H9 (cell line): ENCODE measurements at regions not wholly inside any gene's neighbourhood (a gene's known extent, or its start where the extent isn't known, plus 50 kb on each side); places are given as distances from the start of the nearest gene placed in this dataset.

Experiments used
- DNase-seq: peaks from one replicate; pipeline ENCODE4 v3.0.0-alpha.2; 2017
- H2AFZ ChIP-seq: one replicate; pipeline ENCODE4 v1.6.1; 2013; ENCODE audit warnings: mild to moderate bottlenecking, low read length, control low read depth, moderate library complexity
- H2AK5ac ChIP-seq: 2 replicates; pipeline ENCODE4 v1.6.1; 2013; ENCODE audit warnings: low read length, control low read depth, mixed read lengths; ENCODE audit not compliant: insufficient read length
- H2BK120ac ChIP-seq: one replicate; pipeline ENCODE4 v1.6.1; 2013; ENCODE audit warnings: low read depth, mild to moderate bottlenecking, low read length, control low read depth, inconsistent platforms; ENCODE audit not compliant: poor library complexity, severe bottlenecking
- H2BK12ac ChIP-seq: 2 replicates; pipeline ENCODE4 v1.6.1; 2013; ENCODE audit warnings: low read length, control low read depth, mixed read lengths, low read depth; ENCODE audit not compliant: insufficient read length
- H2BK15ac ChIP-seq: 2 replicates; pipeline ENCODE4 v1.6.1; 2013; ENCODE audit warnings: low read depth, low read length, control low read depth
- H2BK20ac ChIP-seq: one replicate; pipeline ENCODE4 v1.6.1; 2013; ENCODE audit warnings: low read depth, mild to moderate bottlenecking, low read length, control low read depth, inconsistent platforms; ENCODE audit not compliant: poor library complexity, severe bottlenecking
- H2BK5ac ChIP-seq: 2 replicates; pipeline ENCODE4 v1.6.1; 2013; ENCODE audit warnings: low read length, control low read depth, mixed read lengths; ENCODE audit not compliant: insufficient read length
- H3K14ac ChIP-seq: 2 replicates; pipeline ENCODE4 v1.6.1; 2013; ENCODE audit warnings: low read length, control low read depth; ENCODE audit not compliant: insufficient read depth
- H3K18ac ChIP-seq: 2 replicates; pipeline ENCODE4 v1.6.1; 2013; ENCODE audit warnings: low read depth, mild to moderate bottlenecking, mixed read lengths, low read length, control low read depth; ENCODE audit not compliant: insufficient read length
- H3K23ac ChIP-seq: 2 replicates; pipeline ENCODE4 v1.6.1; 2013; ENCODE audit warnings: low read length, control low read depth, mixed read lengths, low read depth; ENCODE audit not compliant: insufficient read length
- H3K23me2 ChIP-seq: 2 replicates; pipeline ENCODE4 v1.6.1; 2013; ENCODE audit warnings: low read depth, mild to moderate bottlenecking, mixed read lengths, low read length, control low read depth; ENCODE audit not compliant: insufficient read length, poor library complexity, severe bottlenecking
- H3K27ac ChIP-seq: 2 replicates; pipeline ENCODE4 v1.5.1; 2013; ENCODE audit warnings: low read length, control low read depth, mixed read lengths, low read depth; ENCODE audit not compliant: insufficient read length
- H3K27me3 ChIP-seq: 2 replicates; pipeline ENCODE4 v1.6.1; 2013; ENCODE audit warnings: low read length, control low read depth, inconsistent platforms; ENCODE audit not compliant: insufficient read depth
- H3K4ac ChIP-seq: 2 replicates; pipeline ENCODE4 v1.6.1; 2013; ENCODE audit warnings: low read depth, mild to moderate bottlenecking, control low read depth, inconsistent platforms, low read length, moderate library complexity
- H3K4me1 ChIP-seq: 2 replicates; pipeline ENCODE4 v1.6.1; 2013; ENCODE audit warnings: low read length, control low read depth, inconsistent platforms; ENCODE audit not compliant: insufficient read depth
- H3K4me2 ChIP-seq: 2 replicates; pipeline ENCODE4 v1.6.1; 2013; ENCODE audit warnings: low read length, control low read depth, mixed read lengths; ENCODE audit not compliant: insufficient read length, insufficient read depth
- H3K56ac ChIP-seq: 2 replicates; pipeline ENCODE4 v1.6.1; 2013; ENCODE audit warnings: low read depth, mild to moderate bottlenecking, mixed read lengths, low read length, control low read depth; ENCODE audit not compliant: insufficient read length
- H3K79me1 ChIP-seq: 2 replicates; pipeline ENCODE4 v1.6.1; 2013; ENCODE audit warnings: low read depth, mild to moderate bottlenecking, moderate library complexity, low read length, control low read depth, inconsistent platforms; ENCODE audit not compliant: insufficient read depth, poor library complexity, severe bottlenecking
- H3K79me2 ChIP-seq: 2 replicates; pipeline ENCODE4 v1.6.1; 2013; ENCODE audit warnings: low read length, control low read depth, inconsistent platforms; ENCODE audit not compliant: insufficient read depth
- H3K9ac ChIP-seq: 2 replicates; pipeline ENCODE4 v1.6.1; 2013; ENCODE audit warnings: low read length, control low read depth, mixed read lengths; ENCODE audit not compliant: insufficient read length; ENCODE audit errors: extremely low read depth
- H3K9me3 ChIP-seq: one replicate; pipeline ENCODE4 v1.6.1; 2013; ENCODE audit warnings: low read depth, low read length, inconsistent platforms; ENCODE audit not compliant: control insufficient read depth
- H3T11ph ChIP-seq: one replicate; pipeline ENCODE4 v1.6.1; 2013; ENCODE audit warnings: mild to moderate bottlenecking, low read length, control low read depth, inconsistent platforms
- H4K20me1 ChIP-seq: one replicate; pipeline ENCODE4 v1.6.1; 2013; ENCODE audit not compliant: control insufficient read depth, insufficient read length, insufficient read depth
- H4K5ac ChIP-seq: 2 replicates; pipeline ENCODE4 v1.6.1; 2013; ENCODE audit warnings: low read depth, mild to moderate bottlenecking, mixed read lengths, low read length, control low read depth; ENCODE audit not compliant: insufficient read length
- H4K8ac ChIP-seq: replicated peaks from 2 replicates; pipeline ENCODE4 v1.6.1; 2013; ENCODE audit warnings: low read length, control low read depth, mixed read lengths, low read depth; ENCODE audit not compliant: insufficient read length
- H4K91ac ChIP-seq: 2 replicates; pipeline ENCODE4 v1.6.1; 2013; ENCODE audit warnings: low read depth, mild to moderate bottlenecking, moderate library complexity, mixed read lengths, low read length, control low read depth; ENCODE audit not compliant: insufficient read length
- H3K27ac Mint-ChIP-seq, 3 experiments: 2 replicates in 2 of 3; 3 replicates in 1 of 3; pipeline ENCODE4 v1.8.0; 2020 to 2021; ENCODE audit warnings: mixed read lengths in 3 of 3, mild to moderate bottlenecking in 1 of 3, moderate library complexity in 1 of 3
- H3K27me3 Mint-ChIP-seq: 2 replicates; pipeline ENCODE4 v1.8.0; 2021; ENCODE audit warnings: low read depth, mild to moderate bottlenecking, moderate library complexity, mixed read lengths
- H3K36me3 Mint-ChIP-seq, 3 experiments: 2 replicates in 2 of 3; 3 replicates in 1 of 3; pipeline ENCODE4 v1.8.0; 2020 to 2021; ENCODE audit warnings: low read depth in 3 of 3, mixed read lengths in 3 of 3; ENCODE audit not compliant: insufficient read depth in 1 of 3
- H3K4me1 Mint-ChIP-seq, 2 experiments: 2 replicates each; pipeline ENCODE4 v1.8.0; 2020; ENCODE audit warnings: mixed read lengths in 2 of 2
- H3K4me3 Mint-ChIP-seq, 2 experiments: 2 replicates in 1 of 2; 3 replicates in 1 of 2; pipeline ENCODE4 v1.8.0; 2020 to 2021; ENCODE audit warnings: mild to moderate bottlenecking in 2 of 2, mixed read lengths in 2 of 2, moderate library complexity in 1 of 2
- H3K9me3 Mint-ChIP-seq, 2 experiments: 2 replicates in 1 of 2; 3 replicates in 1 of 2; pipeline ENCODE4 v1.8.0; 2020; ENCODE audit warnings: mild to moderate bottlenecking in 2 of 2, mixed read lengths in 2 of 2, moderate library complexity in 1 of 2
- CTCF ChIP-seq: fragments of 200-600 bp; sonication (generic); conservative IDR thresholded peaks from 3 replicates; pipeline ENCODE4 v1.8.0; 2021; ENCODE audit warnings: antibody characterized with exemption, mild to moderate bottlenecking
- whole genome bisulfite sequencing: extraction: QIAGEN DNeasy Blood & Tissue Kit; methylation state at CpG from one replicate; pipeline ENCODE4 v1.1.7; 2013; ENCODE audit warnings: missing lambda C conversion rate, low lambda C conversion rate, mixed read lengths; ENCODE audit not compliant: insufficient read length; ENCODE audit errors: extremely low coverage; 5-methylcytosine and 5-hydroxymethylcytosine counted together

GRCh38 chr3:76293856-76294255 lies 508.5 kb upstream of the ZNF717 start:
- no peaks in the 10 kb centered on the region; a peak in 1 of 7 replicates for H3K36me3 Mint-ChIP-seq
- no peak overlapping the region for H2BK15ac ChIP-seq
- no peak overlapping the region for H3K14ac ChIP-seq
- H3K23me2 ChIP-seq, result no peaks in the 10 kb centered on the region
- no peak overlapping the region for H2BK20ac ChIP-seq
- H3T11ph ChIP-seq, result no peak overlapping the region
- H4K8ac ChIP-seq, result no peak overlapping the region
- H3K27me3 Mint-ChIP-seq, result no peaks in the 10 kb centered on the region
- DNase-seq, result no peak
- H3K9ac ChIP-seq, result no peak overlapping the region
- no peak overlapping the region for H3K18ac ChIP-seq
- no peak overlapping the region for H3K56ac ChIP-seq
- H3K4me1 ChIP-seq, result no peaks in the 10 kb centered on the region
- H3K79me2 ChIP-seq, result no peaks in the 10 kb centered on the region
- H2BK120ac ChIP-seq, result no peak overlapping the region
- no peak overlapping the region for H3K23ac ChIP-seq
- no peak for TF ChIP-seq CTCF
- H3K4me2 ChIP-seq, result no peak overlapping the region
- no peaks in the 10 kb centered on the region for H4K20me1 ChIP-seq
- H2BK12ac ChIP-seq, result no peak overlapping the region
- H3K4me1 Mint-ChIP-seq, result peaks cover 0 to 7% of the 10 kb centered on the region in 2 experiments; a peak in 2 of 4 replicates
- no CpG with 5 or more reads among the region's 9 CpGs for WGBS
- H2AFZ ChIP-seq, result no peak overlapping the region
- H4K91ac ChIP-seq, result no peak overlapping the region
- H4K5ac ChIP-seq, result no peak overlapping the region
- H3K4ac ChIP-seq, result no peak overlapping the region
- no peak overlapping the region for H3K27ac ChIP-seq
- no peaks in the 10 kb centered on the region for H3K9me3 ChIP-seq
- no peak overlapping the region for H2AK5ac ChIP-seq
- H3K27ac Mint-ChIP-seq, result no peak overlapping the region
- no peak overlapping the region for H2BK5ac ChIP-seq
- no peaks in the 10 kb centered on the region for H3K79me1 ChIP-seq
- no peak overlapping the region for H3K4me3 Mint-ChIP-seq
- no peaks in the 10 kb centered on the region for H3K9me3 Mint-ChIP-seq
- H3K27me3 ChIP-seq, result no peaks in the 10 kb centered on the region
